Ishikawa (cell line): ENCODE measurements at regions not wholly inside any gene's neighbourhood (a gene's known extent, or its start where the extent isn't known, plus 50 kb on each side); places are given as distances from the start of the nearest gene placed in this dataset.

Experiments used
- CEBPB ChIP-seq: IDR thresholded peaks from 2 replicates; pipeline ENCODE4 v1.6.1; 2012
- CREB1 ChIP-seq: IDR thresholded peaks from 2 replicates; pipeline ENCODE4 v1.6.1; 2012; ENCODE audit warnings: low read depth
- EGR1 ChIP-seq: IDR thresholded peaks from 2 replicates; pipeline ENCODE4 v1.6.1; 2012
- EP300 ChIP-seq: IDR thresholded peaks from 2 replicates; pipeline ENCODE4 v1.6.1; 2012; ENCODE audit warnings: borderline replicate concordance
- FOXM1 ChIP-seq: IDR thresholded peaks from 2 replicates; pipeline ENCODE4 v1.6.1; 2012; ENCODE audit warnings: low read depth, borderline replicate concordance
- MAX ChIP-seq: IDR thresholded peaks from 2 replicates; pipeline ENCODE4 v1.6.1; 2012
- NFIC ChIP-seq: IDR thresholded peaks from 2 replicates; pipeline ENCODE4 v1.6.1; 2012
- RAD21 ChIP-seq: IDR thresholded peaks from 2 replicates; pipeline ENCODE4 v1.6.1; 2012; ENCODE audit warnings: low read depth
- REST ChIP-seq: IDR thresholded peaks from 2 replicates; pipeline ENCODE4 v1.6.1; 2012; ENCODE audit warnings: low read depth, mild to moderate bottlenecking
- TAF1 ChIP-seq: IDR thresholded peaks from 2 replicates; pipeline ENCODE4 v1.6.1; 2012; ENCODE audit warnings: low read depth, mild to moderate bottlenecking
- TCF12 ChIP-seq: IDR thresholded peaks from 2 replicates; pipeline ENCODE4 v1.6.1; 2012; ENCODE audit warnings: low read depth
- TEAD4 ChIP-seq: IDR thresholded peaks from 2 replicates; pipeline ENCODE4 v1.6.1; 2012
- USF1 ChIP-seq: IDR thresholded peaks from 2 replicates; pipeline ENCODE4 v1.6.1; 2012
- YY1 ChIP-seq: IDR thresholded peaks from 2 replicates; pipeline ENCODE4 v1.6.1; 2012; ENCODE audit warnings: low read depth
- ZBTB7A ChIP-seq: IDR thresholded peaks from 2 replicates; pipeline ENCODE4 v1.6.1; 2012; ENCODE audit warnings: low read depth

GRCh38 chr2:187684174-187684573, 129.9 kb upstream of the TFPI start:
- no peak for TF ChIP-seq EGR1
- TF ChIP-seq FOXM1: no peak
- TF ChIP-seq EP300: no peak
- no peak for TF ChIP-seq USF1
- no peak for TF ChIP-seq MAX
- TF ChIP-seq RAD21: no peak
- TF ChIP-seq CREB1: no peak

- no peak for TF ChIP-seq NFIC
- no peak for TF ChIP-seq EGR1
- no peak for TF ChIP-seq RAD21
- no peak for TF ChIP-seq CEBPB
- no peak for TF ChIP-seq TCF12
- TF ChIP-seq TEAD4: no peak
- no peak for TF ChIP-seq FOXM1
Observed at GRCh38 chr2:187686416-187687024, 132.3 kb upstream of the TFPI start.

GRCh38 chr2:187687585-187687984, 133.3 kb upstream of the TFPI start:
- no peak for TF ChIP-seq RAD21
- TF ChIP-seq ZBTB7A: no peak
- no peak for TF ChIP-seq TCF12
- TF ChIP-seq REST: no peak
- no peak for TF ChIP-seq MAX
- TF ChIP-seq TEAD4: no peak
- no peak for TF ChIP-seq CREB1
- no peak for TF ChIP-seq YY1

GRCh38 chr2:187689372-187689771, 135.1 kb upstream of the TFPI start:
- TF ChIP-seq YY1 (no peak), CREB1 (no peak), USF1 (no peak), RAD21 (no peak), FOXM1 (no peak)

GRCh38 chr2:187693923-187694322, 139.7 kb upstream of the TFPI start:
- TF ChIP-seq MAX: no peak
- no peak for TF ChIP-seq YY1
- no peak for TF ChIP-seq NFIC
- TF ChIP-seq TEAD4: no peak
- TF ChIP-seq EP300: no peak
- TF ChIP-seq ZBTB7A: no peak
- no peak for TF ChIP-seq USF1
- no peak for TF ChIP-seq FOXM1
- TF ChIP-seq EGR1: no peak

GRCh38 chr2:187698374-187699110, 144.3 kb upstream of the TFPI start:
- TF ChIP-seq ZBTB7A (no peak), CREB1 (no peak), USF1 (no peak), TAF1 (no peak), NFIC (no peak), EP300 (no peak), REST (no peak), FOXM1 (no peak), YY1 (no peak), TEAD4 (no peak), MAX (no peak), CEBPB (no peak), EGR1 (no peak), RAD21 (no peak), TCF12 (no peak)
